ENCODE measurements at regions not wholly inside any gene's neighbourhood (a gene's known extent, or its start where the extent isn't known, plus 50 kb on each side); places are given as distances from the start of the nearest gene placed in this dataset.

GRCh38 chr5:2101685-2102084, 219.0 kb upstream of the IRX4 start:
- TF ChIP-seq POLR2A (IDR thresholded peaks at IDR 0.05; ENCODE audit: low read length) (no peak), GATA1 (IDR thresholded peaks at IDR 0.05; ENCODE audit: low read depth, low read length) (no peak)
